Nephron progenitor cell (in vitro differentiated cells): ENCODE measurements at regions not wholly inside any gene's neighbourhood (a gene's known extent, or its start where the extent isn't known, plus 50 kb on each side); places are given as distances from the start of the nearest gene placed in this dataset.
A peak's percentile ranks its signal among the peaks of the same experiment; 100 is the strongest.

Experiments
- DNase-seq: peaks from one replicate; pipeline ENCODE4 v3.0.0; 2021
- H3K27ac Mint-ChIP-seq: 2 replicates; pipeline ENCODE4 v1.8.0; 2021; ENCODE audit warnings: mild to moderate bottlenecking, moderate library complexity, mixed read lengths
- H3K27me3 Mint-ChIP-seq: 2 replicates; pipeline ENCODE4 v1.8.0; 2021; ENCODE audit warnings: mild to moderate bottlenecking, low read depth, mixed read lengths; ENCODE audit not compliant: poor library complexity
- H3K36me3 Mint-ChIP-seq: 2 replicates; pipeline ENCODE4 v1.8.0; 2021; ENCODE audit warnings: low read depth, mixed read lengths
- H3K4me1 Mint-ChIP-seq: 2 replicates; pipeline ENCODE4 v1.8.0; 2021; ENCODE audit warnings: mixed read lengths
- H3K4me3 Mint-ChIP-seq: 2 replicates; pipeline ENCODE4 v1.8.0; 2021; ENCODE audit warnings: mild to moderate bottlenecking, moderate library complexity, mixed read lengths
- H3K9me3 Mint-ChIP-seq: 2 replicates; pipeline ENCODE4 v1.8.0; 2021; ENCODE audit warnings: mild to moderate bottlenecking, moderate library complexity, mixed read lengths
- TF ChIP-seq, protein P1 (sequence below): fragments of 200-600 bp; sonication (generic); IDR thresholded peaks from 2 replicates; pipeline ENCODE4 v1.5.0; 2021; ENCODE audit warnings: antibody characterized with exemption

- Mint-ChIP-seq H3K4me1 (peaks cover 17% of the 10 kb centered on the region), H3K4me3 (no peak overlapping the region), H3K27me3 (peaks cover 8% of the 10 kb centered on the region)
Measured at GRCh38 chr5:62139741-62140140, 166.3 kb upstream of the KIF2A start.

GRCh38 chr5:62142351-62142750 is 163.7 kb upstream of the KIF2A start:
- TF ChIP-seq, protein P1, sequence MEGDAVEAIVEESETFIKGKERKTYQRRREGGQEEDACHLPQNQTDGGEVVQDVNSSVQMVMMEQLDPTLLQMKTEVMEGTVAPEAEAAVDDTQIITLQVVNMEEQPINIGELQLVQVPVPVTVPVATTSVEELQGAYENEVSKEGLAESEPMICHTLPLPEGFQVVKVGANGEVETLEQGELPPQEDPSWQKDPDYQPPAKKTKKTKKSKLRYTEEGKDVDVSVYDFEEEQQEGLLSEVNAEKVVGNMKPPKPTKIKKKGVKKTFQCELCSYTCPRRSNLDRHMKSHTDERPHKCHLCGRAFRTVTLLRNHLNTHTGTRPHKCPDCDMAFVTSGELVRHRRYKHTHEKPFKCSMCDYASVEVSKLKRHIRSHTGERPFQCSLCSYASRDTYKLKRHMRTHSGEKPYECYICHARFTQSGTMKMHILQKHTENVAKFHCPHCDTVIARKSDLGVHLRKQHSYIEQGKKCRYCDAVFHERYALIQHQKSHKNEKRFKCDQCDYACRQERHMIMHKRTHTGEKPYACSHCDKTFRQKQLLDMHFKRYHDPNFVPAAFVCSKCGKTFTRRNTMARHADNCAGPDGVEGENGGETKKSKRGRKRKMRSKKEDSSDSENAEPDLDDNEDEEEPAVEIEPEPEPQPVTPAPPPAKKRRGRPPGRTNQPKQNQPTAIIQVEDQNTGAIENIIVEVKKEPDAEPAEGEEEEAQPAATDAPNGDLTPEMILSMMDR: no peak
- Mint-ChIP-seq H3K27me3 (peaks cover 14% of the 10 kb centered on the region), H3K9me3 (peaks cover 8% of the 10 kb centered on the region), H3K36me3 (no peaks in the 10 kb centered on the region), H3K27ac (no peak overlapping the region), H3K4me1 (peaks cover 17% of the 10 kb centered on the region), H3K4me3 (no peak overlapping the region)
- no peak for DNase-seq

More at GRCh38 chr5:62139741-62140140, 166.3 kb upstream of the KIF2A start:
- H3K27ac Mint-ChIP-seq: no peak overlapping the region
- TF ChIP-seq, protein P1: no peak
- DNase-seq: no peak
- no peaks in the 10 kb centered on the region for H3K36me3 Mint-ChIP-seq
- H3K9me3 Mint-ChIP-seq: no peaks in the 10 kb centered on the region

DNA sequence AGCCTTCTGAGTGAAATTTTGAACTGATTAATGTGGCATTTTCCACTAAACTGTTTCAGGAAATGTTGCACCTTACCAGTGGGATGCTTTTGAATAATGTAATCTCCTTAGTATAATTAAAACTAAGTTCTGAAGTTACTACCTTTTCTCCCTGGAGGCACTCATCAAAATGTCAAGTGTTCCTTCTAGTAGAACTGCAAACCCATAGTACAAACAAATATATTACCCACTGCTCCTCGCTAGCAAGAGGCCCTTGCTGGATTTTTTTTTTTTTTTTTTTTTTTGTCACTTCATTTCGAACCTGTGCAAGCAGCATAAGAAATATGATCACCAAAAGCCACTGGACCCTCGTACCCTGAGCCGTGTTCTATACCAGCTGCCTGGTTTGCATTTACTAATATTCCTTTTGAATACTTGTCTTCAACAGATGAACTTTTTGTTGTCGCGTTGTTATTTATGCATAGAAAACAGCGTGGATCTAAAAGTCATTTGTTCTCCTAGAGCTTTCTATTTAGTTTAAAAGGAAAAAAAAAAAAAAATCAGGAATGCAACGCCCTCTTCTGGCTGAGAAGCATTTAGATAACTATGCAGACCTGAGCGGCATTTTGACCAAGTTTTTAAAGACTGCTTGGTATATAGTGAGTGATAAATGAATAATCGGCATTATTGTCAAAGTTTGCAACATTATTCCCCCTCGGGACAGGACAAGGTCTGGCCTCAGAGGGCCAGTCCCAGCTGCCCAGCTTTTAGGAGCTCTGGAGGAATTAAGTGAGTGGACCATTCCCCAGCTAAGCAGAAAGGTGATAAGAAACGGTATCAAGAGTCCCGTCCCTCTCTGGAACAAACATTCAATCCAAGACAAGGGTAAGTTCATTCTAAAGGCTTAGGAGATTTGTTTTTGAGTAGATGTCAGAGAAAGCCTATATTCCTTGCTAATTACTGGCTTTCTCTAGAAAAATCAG is 162.5 kb upstream of the KIF2A start:
- H3K4me1 Mint-ChIP-seq: peaks cover 17% of the 10 kb centered on the region
- TF ChIP-seq, protein P1: peak; percentile 55
- no peak for DNase-seq
- H3K36me3 Mint-ChIP-seq: no peaks in the 10 kb centered on the region
- H3K9me3 Mint-ChIP-seq: peaks cover 8% of the 10 kb centered on the region
- peaks cover 21% of the 10 kb centered on the region for H3K27me3 Mint-ChIP-seq
- H3K4me3 Mint-ChIP-seq: no peak overlapping the region
- no peak overlapping the region for H3K27ac Mint-ChIP-seq

DNA sequence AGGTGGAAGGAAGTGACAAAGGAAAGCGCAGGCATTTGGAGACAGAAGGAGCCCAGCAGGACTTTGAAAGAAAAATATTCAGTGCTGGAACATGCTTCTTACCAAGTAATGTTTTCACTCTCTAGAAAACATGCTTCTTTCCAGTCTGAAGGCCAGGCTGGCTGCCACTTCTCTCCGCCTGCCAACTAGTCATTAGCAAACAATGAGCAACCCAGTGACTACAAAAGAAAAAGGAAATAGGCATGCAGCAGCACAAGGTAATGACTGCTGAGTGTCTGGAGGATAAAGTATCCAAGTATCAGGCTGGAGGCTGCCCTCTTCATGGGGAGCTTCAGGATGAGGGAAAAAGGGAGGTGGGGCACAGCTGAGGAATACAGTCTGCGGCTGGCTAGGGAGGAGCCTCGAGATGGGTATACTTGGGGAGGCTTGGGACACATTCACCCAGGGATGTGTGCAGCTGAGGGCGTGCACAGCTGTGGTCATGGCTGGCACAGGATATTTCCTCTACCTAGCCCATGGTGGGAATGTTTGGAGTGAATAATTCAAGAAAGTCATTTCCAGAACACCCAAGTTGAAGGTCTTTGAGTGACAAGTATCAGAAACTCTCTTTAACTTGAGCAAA is 161.5 kb upstream of the KIF2A start:
- Mint-ChIP-seq H3K9me3 (peaks cover 8% of the 10 kb centered on the region), H3K27me3 (peaks cover 24% of the 10 kb centered on the region), H3K4me3 (no peak overlapping the region), H3K4me1 (peaks cover 17% of the 10 kb centered on the region), H3K27ac (no peak overlapping the region), H3K36me3 (no peaks in the 10 kb centered on the region)
- TF ChIP-seq, protein P1: no peak
- no peak for DNase-seq

DNA sequence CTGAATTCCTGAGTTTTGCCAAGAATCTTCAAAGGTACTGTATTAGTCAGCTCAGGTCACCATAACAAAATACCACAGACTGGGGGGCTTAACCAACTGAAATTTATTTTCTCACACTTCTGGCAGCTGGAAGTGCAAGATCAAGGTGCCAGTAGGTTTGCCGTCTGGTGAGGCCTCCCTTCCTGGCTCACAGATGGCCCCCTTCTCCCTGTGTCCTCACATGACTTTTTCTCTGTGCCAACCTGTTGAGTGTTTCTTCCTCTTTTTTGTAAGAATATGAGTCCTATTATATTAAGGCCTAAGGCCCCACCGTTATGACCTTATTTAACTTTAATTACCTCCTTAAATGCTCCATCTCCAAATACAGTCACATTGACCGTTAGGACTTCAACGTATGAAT is 156.1 kb upstream of the KIF2A start:
- Mint-ChIP-seq H3K27ac (no peak overlapping the region), H3K4me1 (no peaks in the 10 kb centered on the region), H3K4me3 (no peak overlapping the region), H3K36me3 (no peaks in the 10 kb centered on the region), H3K27me3 (peaks cover 15% of the 10 kb centered on the region), H3K9me3 (peaks cover 24% of the 10 kb centered on the region)
- no peak for DNase-seq
- TF ChIP-seq, protein P1: no peak
